ENCODE measurements at regions not wholly inside any gene's neighbourhood (a gene's known extent, or its start where the extent isn't known, plus 50 kb on each side); places are given as distances from the start of the nearest gene placed in this dataset.

GRCh38 chr6:14271789-14272736 is 154.5 kb downstream of the CD83 start:
- no peak for TF ChIP-seq TSHZ2 (CRISPR knock-in tag; IDR thresholded peaks at IDR 0.05)
- no peak for TF ChIP-seq TCF4 (CRISPR knock-in tag; IDR thresholded peaks at IDR 0.05; ENCODE audit: borderline replicate concordance)
- no peak for TF ChIP-seq PPARA (CRISPR knock-in tag; IDR thresholded peaks at IDR 0.05; ENCODE audit: borderline replicate concordance)
- TF ChIP-seq, protein P1, sequence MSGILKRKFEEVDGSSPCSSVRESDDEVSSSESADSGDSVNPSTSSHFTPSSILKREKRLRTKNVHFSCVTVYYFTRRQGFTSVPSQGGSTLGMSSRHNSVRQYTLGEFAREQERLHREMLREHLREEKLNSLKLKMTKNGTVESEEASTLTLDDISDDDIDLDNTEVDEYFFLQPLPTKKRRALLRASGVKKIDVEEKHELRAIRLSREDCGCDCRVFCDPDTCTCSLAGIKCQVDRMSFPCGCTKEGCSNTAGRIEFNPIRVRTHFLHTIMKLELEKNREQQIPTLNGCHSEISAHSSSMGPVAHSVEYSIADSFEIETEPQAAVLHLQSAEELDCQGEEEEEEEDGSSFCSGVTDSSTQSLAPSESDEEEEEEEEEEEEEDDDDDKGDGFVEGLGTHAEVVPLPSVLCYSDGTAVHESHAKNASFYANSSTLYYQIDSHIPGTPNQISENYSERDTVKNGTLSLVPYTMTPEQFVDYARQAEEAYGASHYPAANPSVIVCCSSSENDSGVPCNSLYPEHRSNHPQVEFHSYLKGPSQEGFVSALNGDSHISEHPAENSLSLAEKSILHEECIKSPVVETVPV (CRISPR knock-in tag; IDR thresholded peaks at IDR 0.05): no peak
- no peak for TF ChIP-seq ZC3H10 (CRISPR knock-in tag; IDR thresholded peaks at IDR 0.05)
- TF ChIP-seq ZFP30 (CRISPR knock-in tag; IDR thresholded peaks at IDR 0.05): no peak
- TF ChIP-seq RARB (CRISPR knock-in tag; IDR thresholded peaks at IDR 0.05): no peak
- TF ChIP-seq ZNF70 (CRISPR knock-in tag; IDR thresholded peaks at IDR 0.05): no peak
- no peak for TF ChIP-seq ESRRG (CRISPR knock-in tag; IDR thresholded peaks at IDR 0.05)
- TF ChIP-seq GLIS3 (CRISPR knock-in tag; IDR thresholded peaks at IDR 0.05): no peak
- no peak for TF ChIP-seq CSDC2 (CRISPR knock-in tag; IDR thresholded peaks at IDR 0.05)
- TF ChIP-seq ZFP3 (CRISPR knock-in tag; IDR thresholded peaks at IDR 0.05): no peak
- no peak for ATAC-seq

- ATAC-seq: no peak
- no peak for TF ChIP-seq ESRRG (CRISPR knock-in tag; IDR thresholded peaks at IDR 0.05)
Observed at GRCh38 chr6:14272737-14273085, 155.1 kb downstream of the CD83 start.

DNA sequence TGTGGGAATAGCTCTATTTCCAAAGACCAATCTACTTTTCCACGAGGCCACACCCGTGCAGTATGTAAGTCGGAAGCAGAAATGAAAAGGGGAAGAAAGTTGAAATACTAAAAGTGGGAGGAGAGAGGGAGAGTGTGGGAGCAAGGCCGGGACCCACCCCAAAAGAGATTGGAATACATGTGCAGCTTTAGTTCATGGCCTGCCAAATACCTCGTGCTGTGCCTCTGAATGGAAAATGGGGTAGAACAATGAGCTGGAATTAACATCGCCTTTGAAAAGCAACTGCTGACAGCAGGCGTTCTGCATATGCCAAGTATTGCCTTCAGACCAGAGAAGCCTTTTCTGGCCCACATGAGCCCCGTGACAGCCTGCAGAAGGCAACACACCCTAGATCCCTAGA is 155.6 kb downstream of the CD83 start:
- TF ChIP-seq TOX (CRISPR knock-in tag; IDR thresholded peaks at IDR 0.05; ENCODE audit: borderline replicate concordance) (no peak), CSDC2 (CRISPR knock-in tag; IDR thresholded peaks at IDR 0.05) (no peak), TCF4 (CRISPR knock-in tag; IDR thresholded peaks at IDR 0.05; ENCODE audit: borderline replicate concordance) (no peak), RARB (CRISPR knock-in tag; IDR thresholded peaks at IDR 0.05) (no peak), TSHZ2 (CRISPR knock-in tag; IDR thresholded peaks at IDR 0.05) (no peak), ARNTL (CRISPR knock-in tag; IDR thresholded peaks at IDR 0.05; ENCODE audit: borderline replicate concordance, low read depth) (no peak), ZC3H10 (CRISPR knock-in tag; IDR thresholded peaks at IDR 0.05) (no peak), CREB5 (CRISPR knock-in tag; IDR thresholded peaks at IDR 0.05; ENCODE audit: low read depth) (no peak), ZFP30 (CRISPR knock-in tag; IDR thresholded peaks at IDR 0.05) (no peak), ZNF70 (CRISPR knock-in tag; IDR thresholded peaks at IDR 0.05) (no peak), ESRRG (CRISPR knock-in tag; IDR thresholded peaks at IDR 0.05) (no peak), GLIS3 (CRISPR knock-in tag; IDR thresholded peaks at IDR 0.05) (no peak), BACH2 (CRISPR knock-in tag; IDR thresholded peaks at IDR 0.05; ENCODE audit: borderline replicate concordance) (no peak), SNAI2 (CRISPR knock-in tag; IDR thresholded peaks at IDR 0.05) (no peak), PPARA (CRISPR knock-in tag; IDR thresholded peaks at IDR 0.05; ENCODE audit: borderline replicate concordance) (no peak), OSR1 (CRISPR knock-in tag; IDR thresholded peaks at IDR 0.05) (no peak), ISL1 (CRISPR knock-in tag; IDR thresholded peaks at IDR 0.05) (no peak), ZFP3 (CRISPR knock-in tag; IDR thresholded peaks at IDR 0.05) (no peak)
- TF ChIP-seq, protein P1 (CRISPR knock-in tag; IDR thresholded peaks at IDR 0.05): no peak
- TF ChIP-seq, protein P2, sequence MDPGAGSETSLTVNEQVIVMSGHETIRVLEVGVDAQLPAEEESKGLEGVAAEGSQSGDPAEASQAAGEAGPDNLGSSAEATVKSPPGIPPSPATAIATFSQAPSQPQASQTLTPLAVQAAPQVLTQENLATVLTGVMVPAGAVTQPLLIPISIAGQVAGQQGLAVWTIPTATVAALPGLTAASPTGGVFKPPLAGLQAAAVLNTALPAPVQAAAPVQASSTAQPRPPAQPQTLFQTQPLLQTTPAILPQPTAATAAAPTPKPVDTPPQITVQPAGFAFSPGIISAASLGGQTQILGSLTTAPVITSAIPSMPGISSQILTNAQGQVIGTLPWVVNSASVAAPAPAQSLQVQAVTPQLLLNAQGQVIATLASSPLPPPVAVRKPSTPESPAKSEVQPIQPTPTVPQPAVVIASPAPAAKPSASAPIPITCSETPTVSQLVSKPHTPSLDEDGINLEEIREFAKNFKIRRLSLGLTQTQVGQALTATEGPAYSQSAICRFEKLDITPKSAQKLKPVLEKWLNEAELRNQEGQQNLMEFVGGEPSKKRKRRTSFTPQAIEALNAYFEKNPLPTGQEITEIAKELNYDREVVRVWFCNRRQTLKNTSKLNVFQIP (CRISPR knock-in tag; IDR thresholded peaks at IDR 0.05; ENCODE audit: borderline replicate concordance, low read depth): no peak
- no peak for ATAC-seq
